ENCODE measurements at regions not wholly inside any gene's neighbourhood (a gene's known extent, or its start where the extent isn't known, plus 50 kb on each side); places are given as distances from the start of the nearest gene placed in this dataset.

GRCh38 chr18:46329736-46330246 lies 225.6 kb downstream of the HAUS1 start:
- no TSS peak for BruUV-seq (replicated peaks)
- Histone ChIP-seq H3K36me3 (ENCODE audit: control insufficient read depth, insufficient read depth, low read length) (no peaks in the 10 kb centered on the region), H3K27me3 (replicated peaks; ENCODE audit: control insufficient read depth, insufficient read depth, low read length) (no peaks in the 10 kb centered on the region), H3K9me3 (no peaks in the 10 kb centered on the region), H3K4me1 (no peaks in the 10 kb centered on the region), H3K4me3 (ENCODE audit: low read depth, low read length) (no peak overlapping the region)
- TF ChIP-seq CTCF (IDR thresholded peaks at IDR 0.05; ENCODE audit: insufficient read depth in 1 of 2, low read depth in 1 of 2, low read length in 1 of 2, severe bottlenecking in 1 of 2, unreplicated experiment in 1 of 2), result no peak
- H3K4me3 Mint-ChIP-seq (ENCODE audit: unreplicated experiment), result no peak overlapping the region
- peaks cover 12% of the 10 kb centered on the region for H3K27me3 Mint-ChIP-seq (ENCODE audit: insufficient read depth, unreplicated experiment)
- CTCF ChIA-PET, result no interaction called here
- no peak overlapping the region for H3K27ac Mint-ChIP-seq (ENCODE audit: unreplicated experiment)
- no peak for DNase-seq
- H3K4me1 Mint-ChIP-seq (ENCODE audit: low read depth, unreplicated experiment), result no peaks in the 10 kb centered on the region
- POLR2A ChIA-PET, result no interaction called here
- H3K9me3 Mint-ChIP-seq (ENCODE audit: unreplicated experiment), result no peaks in the 10 kb centered on the region
- intact Hi-C loops (cut with micrococcal nuclease; ENCODE audit: unreplicated experiment), result no loop called here
- no peaks in the 10 kb centered on the region for H3K36me3 Mint-ChIP-seq (ENCODE audit: insufficient read depth, unreplicated experiment)

- no peak for DNase-seq
- CTCF ChIA-PET, result no interaction called here
These were observed 227.1 kb downstream of the HAUS1 start for GRCh38 chr18:46331316-46331715.

GRCh38 chr18:46332286-46332801 lies 228.2 kb downstream of the HAUS1 start:
- Mint-ChIP-seq H3K27me3 (ENCODE audit: insufficient read depth, unreplicated experiment) (peaks cover 14% of the 10 kb centered on the region), H3K9me3 (ENCODE audit: unreplicated experiment) (no peaks in the 10 kb centered on the region), H3K4me1 (ENCODE audit: low read depth, unreplicated experiment) (no peaks in the 10 kb centered on the region), H3K36me3 (ENCODE audit: insufficient read depth, unreplicated experiment) (no peaks in the 10 kb centered on the region), H3K4me3 (ENCODE audit: unreplicated experiment) (no peak overlapping the region), H3K27ac (ENCODE audit: unreplicated experiment) (no peak overlapping the region)
- intact Hi-C loops (cut with micrococcal nuclease; ENCODE audit: unreplicated experiment), result no loop called here
- H3K9me3 ChIP-seq, result no peaks in the 10 kb centered on the region
- no peaks in the 10 kb centered on the region for H3K36me3 ChIP-seq (ENCODE audit: control insufficient read depth, insufficient read depth, low read length)
- CTCF ChIA-PET, result no interaction called here
- H3K4me1 ChIP-seq, result no peaks in the 10 kb centered on the region
- no peaks in the 10 kb centered on the region for H3K27me3 ChIP-seq (replicated peaks; ENCODE audit: control insufficient read depth, insufficient read depth, low read length)
- no peak overlapping the region for H3K4me3 ChIP-seq (ENCODE audit: low read depth, low read length)
- TF ChIP-seq CTCF (IDR thresholded peaks at IDR 0.05; ENCODE audit: insufficient read depth in 1 of 2, low read depth in 1 of 2, low read length in 1 of 2, severe bottlenecking in 1 of 2, unreplicated experiment in 1 of 2), result no peak
- no TSS peak for BruUV-seq (replicated peaks)
- DNase-seq, result no peak
- POLR2A ChIA-PET, result no interaction called here

More at GRCh38 chr18:46331316-46331715, 227.1 kb downstream of the HAUS1 start:
- no peaks in the 10 kb centered on the region for H3K9me3 ChIP-seq
- no peak for TF ChIP-seq CTCF (IDR thresholded peaks at IDR 0.05; ENCODE audit: insufficient read depth in 1 of 2, low read depth in 1 of 2, low read length in 1 of 2, severe bottlenecking in 1 of 2, unreplicated experiment in 1 of 2)
- no peak overlapping the region for H3K27ac Mint-ChIP-seq (ENCODE audit: unreplicated experiment)
- H3K36me3 ChIP-seq (ENCODE audit: control insufficient read depth, insufficient read depth, low read length), result no peaks in the 10 kb centered on the region
- H3K4me3 Mint-ChIP-seq (ENCODE audit: unreplicated experiment), result no peak overlapping the region
- no peak overlapping the region for H3K4me3 ChIP-seq (ENCODE audit: low read depth, low read length)
- peaks cover 14% of the 10 kb centered on the region for H3K27me3 Mint-ChIP-seq (ENCODE audit: insufficient read depth, unreplicated experiment)
- intact Hi-C loops (cut with micrococcal nuclease; ENCODE audit: unreplicated experiment), result no loop called here
- no peaks in the 10 kb centered on the region for H3K4me1 Mint-ChIP-seq (ENCODE audit: low read depth, unreplicated experiment)
- POLR2A ChIA-PET, result no interaction called here
- no peaks in the 10 kb centered on the region for H3K9me3 Mint-ChIP-seq (ENCODE audit: unreplicated experiment)
- no TSS peak for BruUV-seq (replicated peaks)
- no peaks in the 10 kb centered on the region for H3K27me3 ChIP-seq (replicated peaks; ENCODE audit: control insufficient read depth, insufficient read depth, low read length)
- no peaks in the 10 kb centered on the region for H3K4me1 ChIP-seq
- no peaks in the 10 kb centered on the region for H3K36me3 Mint-ChIP-seq (ENCODE audit: insufficient read depth, unreplicated experiment)

All from Caco-2 (cell line).